ENCODE measurements at regions not wholly inside any gene's neighbourhood (a gene's known extent, or its start where the extent isn't known, plus 50 kb on each side); places are given as distances from the start of the nearest gene placed in this dataset.

DNA sequence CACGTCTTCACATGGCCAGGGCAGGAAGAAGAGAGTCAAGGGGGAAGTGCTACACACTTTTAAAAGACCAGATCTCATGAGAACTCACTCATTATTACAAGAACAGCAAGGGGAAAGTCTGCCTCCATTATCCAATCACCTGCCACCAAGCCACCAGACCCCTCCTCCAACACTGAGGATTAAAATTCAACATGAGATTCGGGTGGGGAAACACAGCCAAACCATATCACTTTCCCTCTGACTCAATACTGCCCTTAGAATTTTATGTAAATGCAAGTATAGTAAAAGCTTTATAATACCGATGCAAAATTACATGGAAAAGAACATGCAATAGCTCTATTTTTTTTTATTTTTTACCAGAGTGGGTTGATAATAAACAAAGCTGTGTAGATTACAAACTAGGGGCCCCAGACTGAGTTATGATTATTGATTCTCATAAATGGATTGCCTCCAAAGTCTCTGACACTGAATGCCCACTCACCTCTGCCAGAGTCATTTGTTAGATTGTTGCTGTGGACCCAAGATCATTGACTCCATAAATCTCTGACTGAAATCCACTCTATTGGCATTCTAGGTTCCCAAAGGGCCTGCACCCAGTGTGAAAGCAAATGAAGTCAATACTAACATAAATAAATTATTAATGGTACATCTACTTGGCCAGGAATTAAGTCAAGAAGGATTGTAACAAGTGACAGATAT is 184.8 kb upstream of the FUT9 start:
- Histone ChIP-seq H3K27me3 (no peaks in the 10 kb centered on the region), H3K4me3 (no peak overlapping the region), H3K4me1 (no peaks in the 10 kb centered on the region), H3K36me3 (no peaks in the 10 kb centered on the region), H3K9me3 (peaks cover 0 to 9% (median 0%) of the 10 kb centered on the region in 4 donors), H3K27ac (replicated peaks in 1 of 4) (no peak overlapping the region)
- WGBS: 63% methylated on average over 3 of the region's 3 CpGs
- TF ChIP-seq, protein P1, sequence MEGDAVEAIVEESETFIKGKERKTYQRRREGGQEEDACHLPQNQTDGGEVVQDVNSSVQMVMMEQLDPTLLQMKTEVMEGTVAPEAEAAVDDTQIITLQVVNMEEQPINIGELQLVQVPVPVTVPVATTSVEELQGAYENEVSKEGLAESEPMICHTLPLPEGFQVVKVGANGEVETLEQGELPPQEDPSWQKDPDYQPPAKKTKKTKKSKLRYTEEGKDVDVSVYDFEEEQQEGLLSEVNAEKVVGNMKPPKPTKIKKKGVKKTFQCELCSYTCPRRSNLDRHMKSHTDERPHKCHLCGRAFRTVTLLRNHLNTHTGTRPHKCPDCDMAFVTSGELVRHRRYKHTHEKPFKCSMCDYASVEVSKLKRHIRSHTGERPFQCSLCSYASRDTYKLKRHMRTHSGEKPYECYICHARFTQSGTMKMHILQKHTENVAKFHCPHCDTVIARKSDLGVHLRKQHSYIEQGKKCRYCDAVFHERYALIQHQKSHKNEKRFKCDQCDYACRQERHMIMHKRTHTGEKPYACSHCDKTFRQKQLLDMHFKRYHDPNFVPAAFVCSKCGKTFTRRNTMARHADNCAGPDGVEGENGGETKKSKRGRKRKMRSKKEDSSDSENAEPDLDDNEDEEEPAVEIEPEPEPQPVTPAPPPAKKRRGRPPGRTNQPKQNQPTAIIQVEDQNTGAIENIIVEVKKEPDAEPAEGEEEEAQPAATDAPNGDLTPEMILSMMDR (IDR thresholded peaks at IDR 0.05): no peak
- TF ChIP-seq EP300 (IDR thresholded peaks at IDR 0.05) (no peak), POLR2AphosphoS5 (IDR thresholded peaks at IDR 0.05) (no peak), POLR2A (IDR thresholded peaks at IDR 0.05; ENCODE audit: low read depth) (no peak)
- no peak for DNase-seq (ENCODE audit: extremely low spot score)
- intact Hi-C loops (cut with DNase I): no loop called here

- no peak overlapping the region for H3K4me3 ChIP-seq
- no peak for DNase-seq (ENCODE audit: extremely low spot score)
- no peak for TF ChIP-seq POLR2A (IDR thresholded peaks at IDR 0.05; ENCODE audit: low read depth)
- TF ChIP-seq, protein P1 (IDR thresholded peaks at IDR 0.05): no peak
- TF ChIP-seq POLR2AphosphoS5 (IDR thresholded peaks at IDR 0.05): no peak
- no peak for TF ChIP-seq EP300 (IDR thresholded peaks at IDR 0.05)
- H3K4me1 ChIP-seq: no peaks in the 10 kb centered on the region
- no peaks in the 10 kb centered on the region for H3K9me3 ChIP-seq
- intact Hi-C loops (cut with DNase I): no loop called here
- no peak overlapping the region for H3K27ac ChIP-seq (replicated peaks in 1 of 4)
- no peaks in the 10 kb centered on the region for H3K36me3 ChIP-seq
- H3K27me3 ChIP-seq: no peaks in the 10 kb centered on the region
These were observed 177.9 kb upstream of the FUT9 start for GRCh38 chr6:95837890-95838289.

GRCh38 chr6:95841560-95841959 is 174.2 kb upstream of the FUT9 start:
- no peaks in the 10 kb centered on the region for H3K9me3 ChIP-seq
- intact Hi-C loops (cut with DNase I): no loop called here
- TF ChIP-seq EP300 (IDR thresholded peaks at IDR 0.05): no peak
- TF ChIP-seq, protein P1 (IDR thresholded peaks at IDR 0.05): no peak

GRCh38 chr6:95846652-95847051 is 169.1 kb upstream of the FUT9 start:
- Histone ChIP-seq H3K36me3 (no peaks in the 10 kb centered on the region), H3K9me3 (no peaks in the 10 kb centered on the region), H3K27me3 (no peaks in the 10 kb centered on the region), H3K27ac (replicated peaks in 1 of 4) (no peak overlapping the region), H3K4me3 (no peak overlapping the region), H3K4me1 (no peaks in the 10 kb centered on the region)
- no peak for DNase-seq (ENCODE audit: extremely low spot score)
- WGBS: 75% methylated on average over 2 of the region's 2 CpGs
- TF ChIP-seq EP300 (IDR thresholded peaks at IDR 0.05) (no peak), POLR2A (IDR thresholded peaks at IDR 0.05; ENCODE audit: low read depth) (no peak)
- intact Hi-C loops (cut with DNase I): no loop called here

More at GRCh38 chr6:95841560-95841959, 174.2 kb upstream of the FUT9 start:
- H3K27ac ChIP-seq (replicated peaks in 1 of 4): no peak overlapping the region
- H3K4me1 ChIP-seq: no peaks in the 10 kb centered on the region
- H3K27me3 ChIP-seq: no peaks in the 10 kb centered on the region
- DNase-seq (ENCODE audit: extremely low spot score): no peak
- no peaks in the 10 kb centered on the region for H3K36me3 ChIP-seq
- H3K4me3 ChIP-seq: no peak overlapping the region

DNA sequence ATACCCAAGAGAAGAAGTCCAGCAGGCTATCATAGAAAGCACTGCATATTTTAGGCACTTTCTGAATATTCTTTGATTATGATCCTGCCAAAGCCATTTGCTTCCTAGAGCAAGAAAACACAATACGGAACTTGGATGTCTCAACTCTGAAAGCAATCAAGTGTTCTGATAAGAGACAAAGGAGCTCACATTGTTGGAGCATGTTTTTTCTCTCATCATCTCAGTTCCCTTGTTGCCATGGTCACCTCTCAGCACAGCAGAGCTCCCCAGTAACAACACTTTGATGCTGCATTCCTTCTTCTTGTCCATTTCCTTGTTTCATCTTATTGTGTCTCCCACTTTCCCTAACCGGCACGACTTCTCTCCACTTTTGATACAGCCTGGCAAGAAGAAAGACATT is 168.7 kb upstream of the FUT9 start:
- Histone ChIP-seq H3K4me3 (no peak overlapping the region), H3K4me1 (no peaks in the 10 kb centered on the region), H3K36me3 (no peaks in the 10 kb centered on the region), H3K27me3 (no peaks in the 10 kb centered on the region), H3K9me3 (no peaks in the 10 kb centered on the region), H3K27ac (replicated peaks in 1 of 4) (no peak overlapping the region)
- TF ChIP-seq POLR2A (IDR thresholded peaks at IDR 0.05; ENCODE audit: low read depth) (no peak), EP300 (IDR thresholded peaks at IDR 0.05) (no peak), POLR2AphosphoS5 (IDR thresholded peaks at IDR 0.05) (no peak)
- TF ChIP-seq, protein P1 (IDR thresholded peaks at IDR 0.05): no peak
- DNase-seq (ENCODE audit: extremely low spot score): no peak
- intact Hi-C loops (cut with DNase I): no loop called here
- WGBS: 85% methylated on average over 3 of the region's 3 CpGs
